ENCODE measurements at regions not wholly inside any gene's neighbourhood (a gene's known extent, or its start where the extent isn't known, plus 50 kb on each side); places are given as distances from the start of the nearest gene placed in this dataset.
"Not testable (repeated sequence)": the region's sequence is repeated elsewhere in the genome, so short reads cannot be mapped to it uniquely, and the experiment has no call there.

DNA sequence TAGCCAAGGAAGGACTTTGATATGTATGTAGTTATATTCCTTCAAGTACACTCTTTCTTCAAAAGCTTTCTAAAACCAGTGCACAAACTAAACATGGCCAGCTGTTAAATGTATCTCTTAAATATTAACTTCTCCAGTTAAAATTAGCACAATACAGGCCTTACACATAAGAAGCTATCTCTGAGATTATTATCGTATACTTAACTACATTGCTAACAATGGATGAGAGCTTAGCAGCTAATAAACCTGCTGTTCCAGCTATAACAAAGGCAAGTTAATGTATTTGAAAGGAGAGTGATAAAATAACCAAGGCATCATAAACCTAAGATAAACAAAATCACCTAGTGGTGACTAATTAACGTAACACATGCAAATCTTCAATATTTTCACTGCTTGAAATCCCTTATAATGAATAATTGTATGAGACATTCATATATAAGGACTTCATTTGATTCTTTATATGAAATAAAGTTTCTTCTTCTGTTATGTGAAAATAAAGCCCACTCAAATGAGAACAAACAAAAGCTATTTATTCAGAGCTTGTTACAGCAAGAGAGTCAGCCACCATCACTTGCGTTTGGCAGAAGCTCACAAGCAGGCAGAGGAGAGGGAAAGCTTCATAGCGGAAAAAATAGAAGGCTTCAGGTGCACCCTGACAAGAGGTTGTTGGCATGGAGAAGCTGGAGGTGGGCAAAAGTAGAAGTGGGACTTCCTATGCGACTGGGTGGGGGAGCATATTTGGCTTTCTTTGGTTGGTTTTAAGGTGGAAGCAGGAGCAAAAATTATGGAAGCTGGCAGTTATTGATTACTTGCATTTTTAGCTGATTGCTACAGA lies 274.1 kb upstream of the CHRM3 start:
- no peak for DNase-seq

DNA sequence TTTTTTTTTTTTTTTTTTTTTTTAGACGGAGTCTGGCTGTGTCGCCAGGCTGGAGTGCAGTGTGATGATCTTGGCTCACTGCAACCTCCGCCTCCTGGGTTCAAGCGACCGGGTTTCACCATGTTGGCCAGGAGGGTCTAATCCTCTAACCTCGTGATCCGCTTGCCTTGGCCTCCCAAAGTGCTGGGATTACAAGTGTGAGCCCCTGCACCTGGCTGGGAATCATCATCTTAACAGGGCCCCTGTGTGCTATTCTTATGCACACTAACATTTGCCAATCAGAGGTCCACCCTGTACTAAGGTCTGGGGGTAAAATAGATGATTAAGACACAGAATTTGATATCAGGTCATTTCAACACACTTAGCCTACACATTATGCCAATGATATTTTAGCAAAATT lies 278.7 kb upstream of the CHRM3 start:
- DNase-seq, result no peak

DNA sequence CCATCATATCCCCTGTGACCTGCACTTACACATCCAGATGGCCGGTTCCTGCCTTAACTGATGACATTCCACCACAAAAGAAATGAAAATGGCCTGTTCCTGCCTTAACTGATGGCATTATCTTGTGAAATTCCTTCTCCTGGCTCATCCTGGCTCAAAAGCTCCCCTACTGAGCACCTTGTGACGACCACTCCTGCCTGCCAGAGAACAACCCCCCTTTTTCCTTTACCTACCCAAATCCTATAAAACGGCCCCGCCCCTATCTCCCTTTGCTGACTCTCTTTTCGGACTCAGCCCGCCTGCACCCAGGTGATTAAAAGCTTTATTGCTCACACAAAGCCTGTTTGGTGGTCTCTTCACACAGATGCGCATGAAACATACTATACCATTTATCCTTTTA lies 279.7 kb upstream of the CHRM3 start:
- DNase-seq, result not testable (repeated sequence)

DNA sequence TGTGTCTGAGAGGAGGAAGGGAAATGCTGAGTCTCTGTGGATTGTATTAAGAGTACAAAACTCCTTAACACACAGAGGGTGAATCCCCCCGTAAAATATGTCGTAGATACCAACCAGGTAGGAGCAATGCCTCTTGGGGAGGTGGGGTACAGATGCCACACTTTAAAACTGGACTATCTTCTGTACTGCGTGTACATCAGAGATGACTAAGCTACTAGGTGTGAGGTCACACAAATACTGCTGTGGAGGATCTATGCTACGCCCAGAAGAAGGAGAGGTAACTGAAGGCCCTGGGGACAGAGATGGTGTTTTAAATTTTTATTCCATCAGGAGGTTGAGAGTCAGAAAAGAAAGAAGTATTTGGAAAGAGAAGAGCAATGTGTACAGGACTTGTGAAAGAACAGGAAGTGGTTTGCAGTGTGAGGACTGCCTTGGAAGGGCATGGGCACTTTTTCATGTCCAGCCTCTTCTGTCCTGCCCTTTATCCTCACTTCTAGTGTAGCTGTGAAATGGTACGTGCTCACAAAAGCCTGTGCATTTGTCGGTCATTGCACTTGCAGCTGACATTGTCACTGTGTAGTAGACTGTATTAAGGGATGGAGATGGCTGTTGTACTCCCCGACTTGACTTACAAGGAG lies 287.8 kb upstream of the CHRM3 start:
- DNase-seq, result no peak

DNA sequence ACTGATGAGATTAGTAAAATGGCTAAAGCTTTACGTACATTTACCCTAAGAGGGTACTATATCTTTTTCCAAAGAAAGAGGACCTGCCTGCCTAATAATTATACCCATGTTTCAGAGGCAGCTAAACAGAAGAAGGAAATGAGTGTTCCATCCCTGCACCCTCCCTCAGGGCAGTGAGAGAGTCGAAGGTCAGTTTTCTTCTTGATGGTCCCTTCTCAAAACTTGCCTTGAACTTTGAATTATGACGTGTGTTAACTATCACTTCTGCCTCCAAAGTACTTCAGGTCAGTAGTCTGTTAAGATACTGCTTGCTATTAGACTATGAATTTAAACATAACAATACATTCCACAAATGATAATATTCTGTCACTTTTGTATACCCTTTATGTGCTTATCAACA lies 294.8 kb upstream of the CHRM3 start:
- no peak for DNase-seq

DNA sequence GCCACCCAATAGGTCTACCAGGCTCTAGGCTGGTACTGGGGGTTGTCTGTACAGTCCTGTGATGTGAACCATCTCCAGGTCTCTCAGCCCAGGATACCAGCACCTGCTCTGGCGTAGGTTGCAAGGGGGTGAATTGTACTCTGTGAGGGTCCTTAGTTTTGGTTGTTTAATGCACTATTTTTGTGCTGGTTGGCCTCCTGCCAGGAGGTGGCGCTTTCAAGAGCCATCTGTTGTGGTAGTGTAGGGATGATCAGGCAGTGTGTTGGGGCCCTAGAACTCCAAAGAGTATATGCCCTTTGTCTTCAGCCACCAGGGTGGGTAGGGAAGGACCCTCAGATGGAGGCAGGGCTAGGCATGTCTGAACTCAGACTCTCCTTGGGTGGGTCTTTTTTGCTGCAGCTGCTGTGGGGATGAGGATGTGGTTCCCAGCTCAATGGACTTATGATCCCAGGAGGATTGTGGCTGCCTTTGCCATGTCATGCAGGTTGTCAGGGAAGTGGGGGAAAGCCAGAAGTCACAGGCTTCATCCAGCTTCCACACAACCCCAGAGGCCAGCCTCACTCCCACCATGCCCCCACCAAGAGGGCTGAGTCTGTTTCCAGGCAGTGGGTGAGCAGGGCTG lies 301.8 kb upstream of the CHRM3 start:
- DNase-seq, result no peak

DNA sequence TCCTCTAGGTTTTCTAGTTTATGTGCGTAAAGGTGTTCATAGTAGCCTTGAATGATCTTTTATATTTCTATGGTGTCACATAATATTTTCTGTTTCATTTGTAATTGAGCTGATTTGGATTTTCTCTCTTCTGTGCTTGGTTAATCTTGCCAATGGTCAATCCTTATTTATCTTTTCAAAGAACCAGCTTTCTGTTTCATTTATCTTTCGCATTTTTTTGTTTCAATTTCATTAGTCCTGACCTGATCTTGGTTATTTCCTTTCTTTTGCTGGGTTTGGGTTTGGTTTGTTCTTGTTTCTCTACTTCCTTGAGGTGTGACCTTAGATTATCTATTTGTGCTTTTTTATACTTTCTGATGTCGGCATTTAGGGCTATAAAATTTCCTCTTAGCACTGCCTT lies 304.4 kb upstream of the CHRM3 start:
- not testable (repeated sequence) for DNase-seq

DNA sequence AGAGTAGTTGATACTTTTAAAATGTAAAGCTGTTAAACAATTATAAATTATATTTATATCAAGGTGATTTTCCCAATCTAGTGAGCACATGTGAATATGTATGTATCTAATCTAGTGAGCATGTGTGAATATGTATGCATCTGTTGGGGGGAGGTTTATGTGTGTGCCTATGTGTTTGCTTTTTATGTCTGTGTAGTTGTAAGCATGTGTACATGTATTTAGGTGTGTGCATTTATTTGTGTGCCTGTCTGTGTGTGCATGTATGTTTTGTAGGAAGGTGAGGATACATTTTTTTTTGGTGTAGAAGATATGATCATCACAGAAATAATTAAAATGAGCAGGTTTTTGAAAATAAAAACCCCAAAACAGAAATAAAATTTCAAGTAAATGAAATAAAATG lies 318.9 kb upstream of the CHRM3 start:
- no peak for DNase-seq

DNA sequence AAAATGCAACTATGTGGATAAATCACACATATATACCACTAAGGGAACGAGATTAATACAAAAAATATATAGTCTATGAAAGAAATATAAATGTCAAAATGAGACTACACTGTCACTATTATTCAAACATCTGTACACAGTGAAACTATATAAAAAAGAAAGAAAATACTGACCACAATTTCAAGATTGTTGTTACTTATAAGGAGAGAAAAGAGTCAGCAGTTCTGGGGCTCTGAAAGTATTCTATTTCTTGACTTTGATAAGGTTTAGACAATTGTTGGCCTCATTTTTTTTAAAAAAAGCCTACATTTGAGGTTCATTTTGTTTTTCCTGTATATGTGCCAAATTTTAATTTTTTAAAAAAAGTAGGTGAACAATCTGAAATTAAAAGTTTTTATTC lies 319.3 kb upstream of the CHRM3 start:
- no peak for DNase-seq

DNA sequence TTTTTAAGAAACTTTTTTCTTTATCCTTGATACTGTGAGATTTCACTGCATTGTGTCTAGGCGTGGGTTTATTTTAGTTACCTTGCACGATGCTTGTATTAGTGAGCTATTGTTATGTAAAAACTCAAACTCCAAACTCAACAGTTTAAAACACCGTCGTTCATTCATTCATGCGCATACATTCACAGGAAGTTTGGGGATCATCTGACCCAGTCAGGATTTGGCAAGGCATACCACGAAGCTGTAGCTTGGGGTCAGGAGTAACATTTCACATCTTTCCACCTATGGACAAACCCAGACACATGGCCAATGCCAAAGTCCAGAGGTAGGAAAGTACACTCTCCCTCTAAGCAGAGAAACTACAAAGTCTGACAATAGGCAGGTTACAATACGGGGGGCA lies 324.6 kb upstream of the CHRM3 start:
- no peak for DNase-seq

DNA sequence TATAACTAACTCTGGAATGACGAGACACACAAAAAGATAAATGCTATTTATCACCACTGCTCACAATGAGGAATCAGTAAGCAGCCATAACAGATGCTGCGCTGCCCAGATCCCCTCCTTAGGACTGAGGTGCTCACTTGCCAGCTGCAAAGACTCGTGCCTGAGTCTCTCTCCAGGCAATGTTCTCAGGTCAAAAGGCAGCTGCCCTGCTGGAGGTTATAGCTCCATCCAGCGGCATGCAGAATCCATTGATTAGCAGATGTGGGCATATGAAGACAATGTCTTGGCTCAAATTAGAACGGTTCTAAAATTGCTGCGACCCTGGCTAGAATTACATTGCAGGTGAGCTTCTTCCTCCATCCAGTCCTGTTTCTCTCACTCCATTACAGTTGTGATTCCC lies 328.2 kb upstream of the CHRM3 start:
- DNase-seq, result no peak

DNA sequence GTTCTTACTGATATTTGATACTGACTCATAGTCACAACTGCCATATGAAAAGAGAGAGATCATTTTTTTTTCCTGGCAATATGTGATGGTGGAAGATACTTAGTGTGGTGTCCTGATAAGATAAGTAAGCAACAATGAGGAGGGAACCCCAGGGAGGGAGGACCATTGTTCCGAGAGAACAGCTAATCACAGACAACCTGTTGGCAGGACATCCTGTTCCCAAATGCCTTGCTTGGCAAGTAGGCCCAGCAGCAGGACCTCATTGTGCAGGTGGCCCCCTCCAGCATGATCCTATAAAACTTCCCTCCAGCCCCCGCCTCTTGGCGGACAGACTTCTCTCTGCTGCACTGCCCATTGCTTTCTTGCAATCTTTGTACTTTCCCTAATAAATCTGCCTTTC lies 329.4 kb upstream of the CHRM3 start:
- no peak for DNase-seq

DNA sequence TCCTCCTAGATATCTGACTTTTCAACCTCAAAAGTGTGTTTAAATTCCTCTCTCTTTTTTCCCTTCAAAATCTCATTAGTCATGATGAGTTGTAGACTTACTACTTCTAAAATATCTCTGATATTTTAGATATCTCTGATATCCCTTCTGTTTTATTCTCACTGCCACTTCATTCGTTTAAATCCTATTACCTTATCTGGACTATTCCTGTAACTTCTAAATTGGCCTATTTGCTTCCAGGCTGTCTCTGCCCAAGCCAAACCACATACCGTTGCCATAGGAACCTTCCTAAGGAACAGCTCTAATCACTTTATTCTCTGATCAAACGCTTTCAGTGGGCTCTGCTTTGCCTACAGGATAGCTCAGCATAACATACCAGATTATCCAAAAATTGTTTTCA lies 333.1 kb upstream of the CHRM3 start:
- DNase-seq, result no peak

DNA sequence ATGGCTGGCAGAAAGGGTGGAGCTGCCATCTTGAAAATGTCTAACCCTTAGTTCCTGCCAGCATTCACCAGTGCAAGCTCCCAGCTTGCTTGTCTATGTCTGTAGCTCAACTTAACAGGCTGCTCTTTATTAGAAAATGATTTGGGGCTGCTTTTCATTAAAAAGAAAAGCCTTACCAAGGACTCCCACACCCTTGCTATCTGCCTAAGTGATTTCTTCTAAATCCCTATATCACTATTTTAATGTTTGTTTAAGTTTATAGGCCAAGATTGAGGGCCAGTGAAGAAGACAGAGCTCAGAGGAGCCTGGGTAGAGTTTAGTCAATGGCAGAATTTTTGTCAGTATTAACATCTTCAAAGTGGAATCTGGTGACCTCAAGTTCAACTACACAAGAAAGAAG lies 336.8 kb upstream of the CHRM3 start:
- no peak for DNase-seq

DNA sequence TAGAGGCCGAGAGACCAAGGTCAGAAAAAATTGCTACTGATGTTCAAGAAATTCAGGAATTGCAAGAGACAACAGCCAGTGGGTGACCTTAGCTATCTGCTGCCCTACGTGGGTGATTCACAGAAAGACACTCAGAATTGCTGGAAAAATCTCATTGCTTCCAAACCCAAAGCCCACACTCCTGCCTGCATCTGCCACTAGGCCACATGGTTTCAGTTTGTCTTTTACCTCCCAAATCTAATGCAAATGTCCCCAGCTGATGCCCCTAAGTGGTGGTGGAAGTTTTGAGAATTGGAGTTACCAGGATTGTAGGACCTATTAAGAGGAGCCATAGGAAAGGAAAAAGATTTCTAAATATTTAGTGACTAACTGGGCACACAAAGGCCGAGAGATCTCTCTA lies 341.5 kb upstream of the CHRM3 start:
- no peak for DNase-seq

DNA sequence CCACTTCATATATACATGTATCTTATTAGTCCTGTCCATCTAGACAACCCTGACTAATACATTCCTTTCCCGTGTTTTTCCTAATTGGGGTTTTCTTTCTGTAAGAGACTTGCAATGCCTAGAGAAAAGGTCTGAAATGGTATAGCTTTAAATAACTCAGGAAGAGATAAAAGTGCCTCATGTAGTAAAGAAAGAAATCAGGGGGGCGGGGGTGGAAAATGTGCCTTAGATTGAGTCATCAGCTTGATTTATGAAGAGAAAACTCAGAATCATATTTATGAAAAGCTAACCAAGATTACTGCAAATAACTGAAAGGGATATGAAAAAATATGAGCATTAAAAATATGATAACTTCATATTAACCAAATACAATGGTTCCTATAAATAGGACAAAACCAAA lies 345.8 kb upstream of the CHRM3 start:
- no peak for DNase-seq

DNA sequence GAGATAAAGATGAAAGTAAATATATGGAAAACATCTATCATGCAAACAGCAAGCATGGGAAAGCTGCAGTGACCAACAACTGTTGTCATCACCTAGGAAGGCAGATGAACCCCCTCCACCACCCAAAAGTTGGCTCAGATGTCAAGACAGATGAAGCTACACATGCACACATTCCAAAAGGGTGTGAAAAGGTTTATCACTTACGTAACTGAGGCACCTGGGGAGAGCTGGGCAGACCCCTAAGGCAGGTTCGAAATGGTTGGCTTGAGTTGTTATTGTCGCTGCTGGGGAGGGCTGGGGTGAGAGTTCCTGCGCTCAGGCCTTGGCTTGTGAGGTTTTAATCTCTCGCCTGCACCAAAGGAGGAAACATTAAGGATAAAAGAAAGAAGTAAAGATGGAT lies 355.1 kb upstream of the CHRM3 start:
- DNase-seq, result no peak

DNA sequence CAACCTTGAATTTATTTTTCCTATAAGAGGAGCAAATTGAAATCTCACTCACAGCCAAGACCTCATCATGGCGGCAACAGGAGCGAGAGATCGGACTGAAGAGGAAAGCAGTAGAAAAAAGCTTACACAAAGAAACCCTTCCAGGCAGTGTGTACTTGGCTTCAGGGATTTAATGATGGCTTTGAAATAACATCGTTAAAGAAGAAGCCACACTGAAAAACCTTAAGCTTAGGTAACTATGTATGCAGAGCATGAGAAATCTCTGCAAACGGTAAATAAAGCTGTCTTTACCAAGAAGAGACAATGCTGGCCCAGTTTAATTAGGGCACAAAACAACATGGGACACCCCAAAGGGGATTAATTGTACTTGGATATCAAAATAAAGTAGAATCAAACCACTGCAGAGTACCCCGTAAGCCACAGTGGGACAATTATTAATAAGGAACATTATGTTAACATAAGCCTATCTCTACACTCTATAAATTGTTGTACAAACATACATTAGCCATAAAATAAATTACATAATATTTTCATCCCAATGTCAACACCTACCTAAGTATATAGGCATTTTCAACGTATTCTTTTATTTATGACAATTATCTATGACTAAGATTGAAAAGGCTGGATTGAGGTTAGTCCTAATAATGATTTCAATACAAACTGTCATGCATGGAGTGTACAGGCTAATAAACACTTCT lies 360.2 kb upstream of the CHRM3 start:
- no peak for DNase-seq

DNA sequence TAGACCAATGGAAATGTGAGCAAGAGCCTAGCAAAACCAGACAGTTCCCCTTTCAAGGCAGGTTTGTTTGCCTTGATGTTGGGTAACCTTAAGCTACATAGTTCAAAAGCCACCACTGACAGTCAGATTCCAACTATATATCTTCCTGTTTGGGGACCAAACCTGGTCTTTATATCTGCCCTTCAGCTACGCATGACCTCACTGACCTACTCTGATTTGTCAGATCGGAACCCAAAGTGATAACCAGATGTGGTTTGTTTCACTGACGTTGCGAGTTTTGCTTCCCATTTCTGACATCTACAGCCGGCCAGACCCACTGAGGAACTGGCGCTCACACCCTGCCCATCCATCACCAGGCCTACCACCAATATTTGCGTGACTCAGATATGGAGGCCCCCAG lies 361.1 kb upstream of the CHRM3 start:
- no peak for DNase-seq

DNA sequence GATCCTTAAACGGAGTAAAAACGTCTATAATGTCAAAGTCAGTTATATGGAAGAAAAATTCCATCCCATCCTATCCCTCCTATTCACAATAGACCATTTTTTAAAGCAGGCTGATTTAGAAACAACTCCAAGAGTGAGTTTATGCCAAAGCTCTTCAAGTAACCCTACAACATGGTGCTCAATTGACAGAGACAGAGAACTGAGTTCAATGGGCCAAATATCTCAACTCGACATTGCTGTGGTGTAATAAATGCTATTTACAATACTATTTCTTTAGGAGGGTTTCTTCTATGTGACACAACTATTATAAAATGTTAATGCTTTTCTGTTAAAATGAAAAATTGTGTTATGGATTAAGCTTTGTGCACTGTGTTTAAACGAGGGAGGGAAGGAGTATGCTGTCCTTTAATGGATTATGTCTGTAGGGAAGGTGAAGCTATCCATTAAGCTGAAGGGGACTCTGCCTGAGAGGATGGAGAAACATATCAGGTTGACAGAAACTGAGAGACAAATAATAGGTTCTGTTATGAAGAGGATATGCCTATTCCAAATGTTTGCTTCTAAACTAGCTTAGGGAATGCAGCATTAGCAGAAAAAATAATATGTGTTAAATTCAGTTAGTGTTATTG lies 362.5 kb upstream of the CHRM3 start:
- no peak for DNase-seq

DNA sequence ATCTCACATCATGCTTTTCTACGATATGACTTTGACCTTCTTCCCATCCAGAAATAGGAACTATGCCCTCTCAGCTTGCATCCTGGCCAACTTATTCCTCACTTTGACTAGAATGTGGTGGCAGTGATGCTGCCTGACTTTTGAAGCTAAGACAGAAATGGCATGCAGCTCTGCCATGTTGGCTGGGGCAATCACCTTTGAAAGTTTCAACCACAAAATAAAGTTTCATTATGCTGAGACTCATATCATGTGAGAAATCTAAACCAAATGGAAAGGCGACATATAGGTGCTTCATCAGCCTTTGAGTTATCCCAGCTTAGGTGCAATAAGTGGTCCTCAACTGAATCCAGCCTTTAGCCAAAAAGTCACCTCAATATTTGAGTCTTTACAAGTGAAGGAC lies 370.0 kb upstream of the CHRM3 start:
- DNase-seq, result no peak

DNA sequence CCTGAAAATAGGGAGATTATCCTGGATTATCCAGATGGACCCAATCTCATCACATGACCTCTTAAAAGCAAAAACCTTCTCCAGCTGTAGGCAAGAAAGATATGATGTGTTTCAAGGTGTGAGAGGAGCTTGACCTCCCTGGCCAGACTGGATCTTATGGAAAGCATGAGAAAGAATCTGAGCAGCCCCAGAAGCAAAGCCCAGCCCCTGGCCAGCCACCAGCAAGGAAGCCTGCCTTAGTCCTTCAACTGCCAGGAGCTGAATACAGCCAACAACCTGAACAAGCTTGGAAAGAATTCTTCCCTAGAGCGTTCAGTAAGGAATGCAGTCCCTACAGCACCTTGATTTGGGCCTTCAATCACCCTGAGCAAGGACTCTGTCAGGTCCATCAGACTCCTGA lies 375.0 kb upstream of the CHRM3 start:
- DNase-seq, result no peak

All from renal pelvis (tissue), 1 donor.